Activated CD4-positive, alpha-beta T cell treated with anti-CD3 and anti-CD28 coated beads, Interleukin-2, Interleukin-6, amounts not matched to agents 100 ng/mL and 50 ng/mL, durations not matched to agents 16 hours and 8 hours (primary cell): ENCODE measurements at regions not wholly inside any gene's neighbourhood (a gene's known extent, or its start where the extent isn't known, plus 50 kb on each side); places are given as distances from the start of the nearest gene placed in this dataset.

ENCODE experiments used
- DNase-seq: peaks from one replicate; pipeline ENCODE4 v3.0.0-alpha.2; 2020

DNA sequence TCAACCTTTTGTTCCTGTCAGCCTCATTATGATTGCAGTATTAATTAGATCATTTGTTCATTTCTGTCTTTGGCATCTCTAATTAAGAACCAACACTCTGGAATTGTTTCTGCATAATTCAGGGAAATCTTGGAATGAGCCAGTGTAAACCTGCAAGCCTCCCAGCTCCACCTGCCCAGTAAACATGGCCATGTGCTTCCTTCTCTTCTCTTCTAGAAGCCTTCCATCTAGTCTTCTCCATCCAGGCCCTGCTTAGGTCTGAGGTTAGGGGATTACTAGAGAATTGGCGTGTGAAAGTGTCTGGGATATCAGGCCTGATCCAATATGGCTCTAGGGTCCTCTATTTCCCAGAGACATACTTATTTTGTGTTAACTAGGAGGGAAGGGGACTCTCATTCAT lies 528.0 kb downstream of the AACS start:
- no peak for DNase-seq

DNA sequence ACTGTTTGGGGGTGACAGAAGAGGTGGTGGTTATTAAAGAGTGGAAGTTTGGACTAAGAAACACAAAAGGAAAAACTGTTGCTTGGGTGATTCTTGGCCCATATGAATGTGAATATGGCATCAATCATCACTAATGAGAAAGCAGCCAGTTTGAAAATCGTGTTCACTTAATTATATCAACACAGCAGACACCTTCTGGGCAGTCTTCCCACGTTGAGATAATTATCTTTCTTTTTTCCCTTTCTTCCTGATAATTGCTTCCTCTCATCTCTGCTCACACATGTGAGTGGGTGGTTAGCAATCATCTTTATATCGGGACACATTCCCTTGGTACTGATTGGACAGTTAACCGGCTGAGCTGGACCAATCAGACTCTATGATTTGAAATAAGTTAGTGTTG lies 539.7 kb downstream of the AACS start:
- DNase-seq: no peak

DNA sequence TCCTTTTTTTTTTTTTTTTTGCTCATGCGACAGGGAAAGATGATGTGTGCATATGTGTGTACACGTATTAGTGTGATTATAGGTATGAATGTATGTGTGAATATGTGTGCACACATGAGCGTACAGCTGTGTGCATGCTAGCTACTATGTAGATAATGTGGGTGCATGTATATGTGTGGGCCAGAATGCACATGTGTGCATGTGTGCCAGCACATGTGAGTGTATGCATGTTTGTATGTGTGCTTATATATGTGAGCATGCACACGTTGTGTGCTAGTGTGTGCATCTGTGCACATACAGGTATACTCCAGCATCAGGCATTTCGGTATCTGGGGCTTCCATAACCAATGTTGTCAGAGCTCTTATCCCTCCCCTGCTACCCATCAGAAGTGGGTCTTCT lies 541.1 kb downstream of the AACS start:
- DNase-seq: no peak

DNA sequence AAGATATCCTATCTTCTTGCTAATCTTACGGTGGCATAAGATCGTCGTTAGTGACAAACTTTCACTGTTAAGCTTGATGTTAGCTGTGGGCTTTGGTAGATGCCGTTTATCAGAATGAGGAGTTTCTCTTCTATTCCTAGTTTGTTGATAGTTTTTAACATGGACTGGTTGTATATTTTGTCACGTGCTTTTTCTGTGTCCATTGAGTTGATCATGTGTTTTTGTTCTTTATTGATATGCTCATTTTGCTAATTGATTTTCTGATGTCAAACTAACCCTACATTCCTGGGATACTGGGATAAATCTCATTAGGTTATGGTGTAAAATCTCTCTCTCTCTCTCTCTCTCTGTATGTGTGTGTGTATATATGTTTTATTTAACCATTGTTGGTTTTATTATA lies 545.1 kb downstream of the AACS start:
- DNase-seq: no peak

DNA sequence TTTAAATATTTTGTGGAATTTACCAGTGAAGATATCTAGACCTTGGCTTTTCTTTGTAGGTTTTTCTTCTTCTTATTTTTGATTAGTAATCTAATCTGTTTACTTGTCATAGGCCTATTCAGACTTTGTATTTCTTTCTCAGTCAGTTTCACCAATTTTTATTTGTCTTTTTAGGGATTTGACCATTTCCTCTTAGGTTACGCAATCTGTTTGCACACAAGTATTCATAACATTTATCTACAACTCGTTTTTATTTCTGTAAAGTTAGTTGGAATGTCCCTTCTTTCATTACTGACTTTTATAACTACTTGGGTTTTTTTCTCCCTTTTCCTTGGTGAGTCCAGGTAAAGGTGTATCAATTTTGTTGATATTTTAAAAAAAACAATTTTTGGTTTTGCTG lies 545.7 kb downstream of the AACS start:
- DNase-seq: no peak

DNA sequence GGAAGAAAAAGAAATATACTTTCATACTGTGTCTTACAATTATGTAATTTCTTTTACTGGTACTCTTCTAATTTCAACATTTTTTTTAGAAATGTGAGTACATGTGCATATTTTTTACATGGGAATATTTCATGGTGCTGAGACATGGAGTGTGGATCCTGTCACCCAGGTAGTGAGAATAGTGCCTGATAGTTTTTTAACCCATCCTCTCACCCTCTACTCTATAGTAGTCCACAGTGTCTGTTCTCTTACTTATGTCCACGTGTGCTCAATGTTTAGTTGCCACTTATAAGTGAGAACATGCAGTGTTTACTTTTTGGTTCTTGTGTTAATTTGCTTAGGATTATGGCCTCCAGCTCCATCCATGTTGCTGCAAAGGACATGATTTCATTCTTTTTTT lies 548.8 kb downstream of the AACS start:
- DNase-seq: no peak

DNA sequence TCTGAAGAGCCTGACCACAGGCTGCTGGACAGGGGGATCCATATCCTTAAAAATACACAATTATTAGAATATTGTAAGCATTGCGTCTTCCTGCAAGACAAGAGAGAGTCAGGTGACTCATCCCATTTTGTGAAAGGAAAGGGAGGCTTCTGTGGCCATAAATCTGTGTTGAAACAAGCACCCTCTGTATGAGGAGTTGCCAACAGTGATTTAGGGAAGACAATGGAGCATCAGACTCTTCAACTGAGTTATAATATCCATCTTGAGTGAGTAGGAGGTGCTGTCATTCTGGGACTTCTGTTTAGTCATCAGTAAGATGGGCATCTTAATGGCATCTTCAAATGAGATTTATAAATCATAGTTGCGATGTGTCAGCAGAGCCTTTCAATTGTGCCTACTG lies 554.5 kb downstream of the AACS start:
- DNase-seq: no peak

DNA sequence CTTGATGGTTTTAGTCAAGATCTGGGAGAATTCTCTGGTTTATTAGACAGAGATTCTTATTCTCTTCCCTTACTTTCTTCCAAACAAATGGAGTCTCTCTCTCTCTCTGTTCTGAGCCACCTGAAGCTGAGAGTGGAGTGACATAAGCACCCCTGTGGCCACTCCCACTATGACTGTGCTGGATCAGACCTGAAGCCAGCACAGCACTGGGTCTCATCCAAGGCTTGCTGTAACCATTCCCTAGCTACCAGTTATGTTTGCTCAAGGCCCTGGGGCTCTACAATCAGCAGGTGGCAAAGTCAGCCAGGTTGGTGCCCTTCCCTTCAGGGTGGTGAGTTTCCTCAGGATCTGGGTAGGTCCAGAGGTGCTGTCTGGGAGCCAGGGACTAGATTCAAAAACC lies 568.5 kb downstream of the AACS start:
- no peak for DNase-seq

DNA sequence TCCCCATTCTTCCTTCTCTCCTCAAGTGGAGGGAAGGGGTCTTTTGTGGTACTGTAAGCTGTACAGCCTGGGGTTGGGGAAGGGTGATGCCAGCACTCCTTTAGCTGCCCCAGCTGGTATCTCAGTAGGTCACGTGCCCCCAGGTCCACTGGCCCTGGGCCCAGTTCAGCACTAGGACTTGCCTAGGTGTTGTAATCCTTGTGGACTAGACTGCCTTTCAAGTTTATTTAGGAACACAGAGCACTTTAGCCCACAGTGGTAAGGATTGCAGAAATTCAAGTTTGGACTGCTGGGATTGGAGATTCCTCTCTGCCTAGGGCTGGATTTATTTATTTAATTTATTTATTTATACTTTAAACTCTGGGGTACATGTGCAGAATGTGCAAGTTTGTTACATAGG lies 569.6 kb downstream of the AACS start:
- DNase-seq: no peak

DNA sequence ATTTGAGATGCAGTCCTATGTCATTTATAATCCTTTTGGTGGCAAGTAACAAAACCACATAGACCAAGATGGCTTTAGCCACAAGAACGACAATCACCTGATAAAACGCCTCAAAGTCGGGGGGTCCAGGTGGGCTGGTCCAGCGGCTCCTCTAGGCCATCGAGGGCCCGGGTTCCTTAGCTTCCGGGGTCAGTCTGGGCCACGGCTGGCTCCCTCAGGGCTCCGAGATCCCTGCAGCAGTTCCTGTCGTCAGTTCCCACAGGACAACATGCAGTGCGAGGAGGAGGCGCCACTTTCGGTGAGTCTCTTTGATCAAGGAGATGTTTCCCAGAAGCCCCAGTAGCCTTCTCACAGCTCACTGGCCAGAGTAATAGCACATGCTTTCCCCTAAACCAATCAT lies 574.6 kb downstream of the AACS start:
- no peak for DNase-seq

DNA sequence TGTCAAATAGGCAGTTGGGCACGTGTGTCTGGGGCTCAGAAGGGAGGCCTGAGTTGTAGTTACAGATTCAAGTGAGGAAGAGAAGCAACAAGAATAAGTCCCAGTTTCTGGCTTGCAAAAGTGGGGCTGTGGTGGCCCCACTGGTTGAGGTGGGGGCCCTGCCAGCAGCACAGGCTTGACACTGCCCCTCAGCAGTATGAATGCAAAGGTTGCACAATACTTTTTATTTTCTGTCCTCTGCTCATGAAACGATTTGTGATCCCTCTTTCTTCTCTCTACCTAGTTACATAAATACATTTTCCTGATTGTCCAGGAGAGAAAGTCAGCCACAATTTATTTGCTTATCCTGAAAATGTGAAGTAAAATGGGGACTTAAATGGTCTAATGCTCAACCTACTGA lies 577.8 kb downstream of the AACS start:
- no peak for DNase-seq

DNA sequence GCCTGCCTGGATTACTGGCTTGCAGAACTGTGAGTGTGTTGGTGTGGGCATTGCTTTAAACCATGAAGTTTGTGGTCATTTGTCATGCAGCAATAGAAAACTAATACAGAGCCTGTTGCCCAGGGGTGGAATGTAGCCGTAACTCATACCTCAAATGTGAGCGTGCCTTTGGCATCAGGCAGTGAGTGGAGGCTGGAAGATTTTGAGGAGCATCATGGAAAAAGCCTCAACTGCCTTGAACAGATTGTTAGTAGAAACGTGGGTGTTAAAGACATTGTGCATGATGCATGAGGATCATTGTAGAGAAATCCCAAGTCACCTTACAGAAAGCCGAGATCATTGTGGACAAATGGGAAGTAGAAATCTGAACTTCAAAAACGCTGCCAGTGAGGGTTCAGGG lies 580.5 kb downstream of the AACS start:
- no peak for DNase-seq

DNA sequence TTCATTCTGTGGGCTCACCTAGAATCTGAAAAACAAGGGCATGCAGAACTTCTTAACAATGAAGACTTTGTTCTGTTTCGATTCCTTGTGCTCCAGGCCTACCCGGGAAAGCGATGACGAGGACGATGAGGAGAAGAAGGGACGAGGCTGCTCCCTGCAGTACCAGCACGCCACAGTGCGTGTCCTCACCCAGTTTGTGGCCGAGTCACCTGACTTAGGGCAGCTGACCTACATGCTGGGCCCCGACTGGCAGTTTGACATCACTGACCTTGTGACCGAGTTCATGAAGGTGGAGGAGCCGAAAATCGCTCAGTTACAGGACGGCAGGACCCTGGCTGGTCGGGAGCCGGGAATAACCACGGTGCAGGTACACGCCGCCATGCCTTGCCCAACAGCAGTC lies 585.4 kb downstream of the AACS start:
- no peak for DNase-seq

DNA sequence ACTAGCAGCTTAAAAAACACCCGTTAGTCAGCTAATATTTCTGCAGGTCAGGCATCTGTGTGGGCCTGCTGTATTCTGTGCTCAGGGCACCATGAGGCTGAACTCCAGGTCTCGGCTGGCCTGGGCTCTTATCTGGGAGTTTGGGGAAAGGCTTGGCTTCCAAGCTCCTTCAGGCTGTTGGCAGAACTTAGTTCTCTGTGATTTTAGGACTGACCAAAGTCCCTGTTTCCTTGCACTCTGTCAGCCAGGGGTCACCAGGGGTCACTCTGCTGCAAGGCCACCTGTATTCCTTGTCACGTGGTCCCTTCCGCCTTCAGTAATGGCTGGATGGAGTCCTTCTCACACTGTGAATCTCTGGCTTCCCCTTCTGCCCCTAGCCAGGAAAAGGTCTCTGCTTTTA lies 586.4 kb downstream of the AACS start:
- DNase-seq: no peak

DNA sequence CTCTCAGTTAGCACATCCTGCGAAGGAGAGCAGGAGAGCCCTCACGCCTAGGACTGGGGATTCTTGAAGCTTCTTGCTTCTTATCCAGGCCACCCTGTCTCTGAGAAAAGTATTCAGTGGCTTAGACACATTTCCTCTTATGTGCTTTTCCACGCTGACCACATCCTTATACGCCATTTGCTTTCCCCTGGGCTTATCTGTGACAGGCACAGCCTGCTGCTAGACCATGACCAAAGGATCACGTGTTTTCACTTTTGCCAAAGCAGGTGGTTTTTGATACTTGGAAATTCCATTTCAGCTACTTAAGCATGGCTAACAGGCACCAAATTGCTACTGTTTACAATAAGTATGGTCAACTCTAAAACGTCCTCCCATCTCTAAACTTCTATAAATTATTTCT lies 587.4 kb downstream of the AACS start:
- no peak for DNase-seq

DNA sequence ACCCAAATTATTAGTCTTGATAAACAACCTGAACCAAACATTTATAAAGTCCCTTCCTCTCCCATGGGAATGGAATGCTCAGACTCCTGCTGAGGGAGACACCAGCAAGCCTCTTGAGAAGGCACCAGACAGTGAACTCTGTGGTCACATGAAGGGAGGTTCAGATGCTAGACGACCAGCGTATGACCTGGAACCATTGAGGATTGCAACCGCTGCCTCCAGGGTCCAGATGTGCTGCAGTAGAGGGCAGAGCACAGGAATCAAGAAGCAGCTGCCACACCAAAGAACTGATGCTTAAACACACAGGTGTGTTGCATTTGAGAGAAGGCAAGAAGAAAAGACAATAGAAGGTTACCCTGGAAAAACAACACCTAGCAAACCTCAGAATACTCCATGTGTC lies 592.4 kb downstream of the AACS start:
- DNase-seq: no peak

DNA sequence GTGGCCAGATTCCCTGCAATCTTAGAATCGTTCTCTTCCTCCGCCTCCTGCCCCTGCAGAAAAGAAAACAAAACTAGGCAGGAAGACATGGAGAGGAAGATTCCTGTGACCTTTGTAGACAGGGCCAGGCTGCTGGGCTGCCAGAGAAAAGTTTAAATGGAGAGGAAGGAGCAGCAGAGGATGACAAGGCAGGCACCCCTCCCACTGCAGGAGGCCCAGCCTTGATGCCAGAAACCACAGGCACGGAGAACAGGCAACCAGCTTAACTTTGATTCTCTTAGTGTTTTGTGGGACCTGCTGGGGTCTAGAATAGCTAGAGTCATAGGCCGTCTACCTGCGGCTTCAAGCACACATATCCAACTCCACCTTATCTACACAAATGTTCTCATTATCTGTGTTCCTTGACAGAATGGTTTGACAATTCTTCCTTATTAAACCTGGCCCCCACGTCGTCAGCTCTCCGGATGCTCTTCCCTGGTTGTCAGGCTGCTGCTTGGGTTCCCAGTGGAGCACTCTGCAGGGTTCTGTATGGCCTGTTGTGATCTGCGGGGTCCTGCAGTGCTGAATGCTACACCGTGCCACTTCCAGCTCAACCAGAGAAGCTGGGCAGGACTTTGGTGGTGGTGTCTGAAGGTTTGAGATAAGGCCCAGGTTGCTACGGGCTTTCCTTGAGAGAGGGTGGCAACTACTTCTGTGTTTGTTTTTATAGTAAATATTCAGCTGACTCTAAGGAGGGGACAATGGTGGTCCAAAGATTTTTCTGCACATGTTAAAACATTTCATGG lies 609.5 kb downstream of the AACS start:
- DNase-seq: no peak

DNA sequence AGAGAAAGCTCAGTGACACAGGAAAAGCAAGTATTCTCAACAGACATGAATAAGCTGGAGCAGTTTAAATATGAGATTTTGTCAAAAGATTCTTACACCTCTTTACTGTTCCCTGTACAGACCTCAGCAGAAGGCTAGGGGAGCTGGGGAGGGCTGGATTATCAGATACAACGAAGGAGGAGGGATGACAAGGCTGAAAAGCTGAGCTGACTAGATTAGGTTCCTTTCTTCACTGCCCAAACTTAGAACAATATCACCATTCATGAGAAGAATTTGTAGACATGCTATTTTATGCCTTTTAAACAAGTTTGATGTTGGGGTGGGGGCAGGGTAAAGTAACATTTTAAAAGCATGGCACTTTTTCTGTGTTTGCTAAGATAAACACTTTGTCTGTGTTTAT lies 611.1 kb downstream of the AACS start:
- DNase-seq: no peak

DNA sequence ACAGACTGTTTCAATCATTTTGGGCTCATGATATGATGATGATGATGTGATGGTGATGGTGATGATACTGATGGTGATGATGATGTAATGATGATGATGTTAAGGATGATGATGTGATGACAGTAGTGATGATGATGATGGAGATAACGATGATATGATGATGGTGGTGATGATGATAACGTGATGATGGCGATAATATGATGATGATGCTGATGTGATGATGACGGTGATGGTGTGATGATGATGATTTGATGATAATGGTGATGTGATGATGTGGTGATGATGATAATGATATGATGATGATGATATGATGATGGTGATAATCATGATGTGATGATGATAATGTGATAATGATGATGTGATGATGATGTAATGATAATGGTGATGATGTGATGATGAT lies 612.6 kb downstream of the AACS start:
- DNase-seq: no peak

DNA sequence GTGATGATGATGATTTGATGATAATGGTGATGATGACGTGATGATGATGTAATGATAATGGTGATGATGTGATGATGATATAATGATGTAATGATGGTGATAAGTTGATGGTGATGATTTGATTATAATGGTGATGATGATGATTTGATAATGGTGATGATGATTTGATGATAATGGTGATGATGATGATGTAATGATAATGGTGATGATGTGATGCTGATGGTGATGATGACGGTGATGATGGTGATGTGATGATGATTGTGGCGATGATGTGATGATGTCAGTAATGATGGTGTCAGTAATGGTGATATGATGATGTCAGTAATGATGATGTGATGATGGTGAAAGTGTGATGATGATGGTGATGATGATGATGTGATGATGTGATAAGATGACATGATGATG lies 613.4 kb downstream of the AACS start:
- no peak for DNase-seq

DNA sequence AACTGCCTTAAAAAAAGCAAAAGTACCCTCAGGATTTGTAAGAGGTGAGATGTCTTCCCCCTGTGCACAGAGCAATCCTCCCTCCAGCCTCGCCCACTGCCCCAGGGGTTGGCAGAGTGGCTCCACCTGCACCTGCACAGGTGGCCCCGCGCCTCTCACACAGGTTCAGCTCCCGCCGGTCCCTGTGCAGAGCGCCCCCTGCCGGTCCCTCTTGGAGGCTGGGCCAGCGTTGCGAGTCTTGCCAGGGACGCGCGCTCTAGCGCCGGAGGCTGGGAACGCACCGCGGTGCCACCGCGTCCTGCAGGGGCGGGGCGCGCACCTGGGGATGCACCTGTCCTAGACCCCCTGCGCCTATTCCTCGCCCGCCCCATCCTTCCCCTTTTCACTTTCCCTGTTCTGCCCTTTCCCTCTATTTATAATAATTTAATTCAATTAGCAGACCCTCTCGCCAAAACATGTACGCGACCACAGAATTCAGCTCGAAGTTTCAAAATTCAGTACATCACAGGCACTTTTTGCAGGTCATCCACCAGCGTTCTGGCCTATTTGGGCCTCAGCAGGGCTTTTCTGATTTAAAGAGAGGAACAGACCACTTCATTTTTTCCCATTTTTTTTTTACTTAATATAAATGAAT lies 618.6 kb downstream of the AACS start:
- peak; percentile 74 for DNase-seq

DNA sequence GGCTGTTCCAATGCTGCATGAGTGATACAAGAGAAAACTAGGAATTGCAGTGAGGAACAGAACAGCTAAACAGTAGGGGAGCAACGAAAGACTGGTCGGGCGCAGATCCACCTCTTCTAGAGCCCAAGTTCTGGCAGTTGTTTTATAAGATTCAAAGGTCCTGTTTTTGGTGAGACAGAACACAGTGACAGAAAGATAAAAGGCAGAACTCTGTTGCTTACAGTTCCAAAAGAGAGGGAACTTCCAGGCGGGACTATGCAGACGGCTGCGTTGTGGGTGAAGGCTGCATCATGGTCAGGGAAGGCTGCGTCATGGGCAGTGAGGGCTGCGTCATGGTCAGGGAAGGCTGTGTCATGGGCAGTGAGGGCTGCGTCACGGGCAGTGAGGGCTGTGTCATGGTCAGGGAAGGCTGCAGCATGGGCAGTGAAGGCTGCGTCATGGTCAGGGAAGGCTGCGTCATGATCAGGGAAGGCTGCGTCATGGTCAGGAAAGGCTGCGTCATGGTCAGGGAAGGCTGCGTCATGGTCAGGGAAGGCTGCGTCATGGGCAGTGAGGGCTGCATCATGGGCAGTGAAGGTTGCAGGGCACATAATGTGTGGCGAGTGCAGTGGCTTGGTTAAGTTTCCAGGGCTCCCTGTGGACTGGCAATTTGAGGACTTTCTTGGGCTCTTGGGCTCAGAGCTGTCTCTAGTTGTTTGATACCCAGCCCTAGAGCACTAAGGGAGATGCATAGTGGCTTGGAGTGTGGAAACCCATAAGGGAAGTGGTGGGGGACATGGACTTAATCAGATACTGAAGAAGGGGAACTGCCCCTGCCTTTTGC lies 619.9 kb downstream of the AACS start:
- no peak for DNase-seq

DNA sequence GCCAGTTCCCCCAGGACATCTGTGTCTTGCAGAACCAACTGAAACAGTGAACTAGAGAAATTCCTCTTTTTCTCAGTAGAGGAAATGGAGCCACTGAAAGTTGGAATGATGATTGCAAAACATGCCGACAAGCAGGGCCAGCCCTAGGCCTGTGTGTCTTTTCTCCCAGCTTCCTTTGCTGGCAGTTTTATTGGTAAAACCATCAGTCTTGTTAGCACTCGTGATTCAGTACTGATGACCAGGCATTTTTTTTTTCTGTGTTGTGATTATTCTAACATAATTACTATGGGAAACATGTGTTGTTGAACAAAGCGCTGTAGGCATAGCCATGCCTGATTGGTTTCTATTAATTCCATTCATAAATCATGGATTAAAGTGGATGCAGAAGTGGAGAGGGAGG lies 620.7 kb downstream of the AACS start:
- DNase-seq: no peak

DNA sequence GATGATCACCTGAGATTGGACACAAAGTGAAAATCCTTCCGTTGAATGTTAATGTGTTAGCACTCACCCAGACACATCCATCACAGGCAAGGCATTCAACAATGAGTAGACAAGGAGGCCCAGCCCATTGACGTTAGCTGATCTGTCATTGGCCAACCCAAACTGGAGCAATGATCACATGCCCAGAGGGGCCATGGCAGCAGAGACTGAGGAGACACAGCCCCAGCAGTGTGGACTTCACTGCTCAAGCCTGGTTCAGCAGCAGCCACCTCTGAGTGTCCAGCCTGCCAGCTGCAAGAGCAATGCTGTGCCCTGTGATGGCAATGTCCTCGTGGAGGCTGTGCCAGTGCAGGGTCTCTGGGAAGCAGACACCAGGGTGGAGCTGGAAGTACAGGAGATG lies 622.2 kb downstream of the AACS start:
- no peak for DNase-seq
